HCT116 (cell line): ENCODE measurements at regions not wholly inside any gene's neighbourhood (a gene's known extent, or its start where the extent isn't known, plus 50 kb on each side); places are given as distances from the start of the nearest gene placed in this dataset.

Source experiments
- ATAC-seq: fragments of 200-7000 bp; cut with Tn5 transposase; 2 replicates; pipeline ENCODE4 v1.9.1; 2020; ENCODE audit warnings: mild to moderate bottlenecking, moderate library complexity
- BruUV-seq: library from RNA; stranded (reverse); fragments of 400-500 nt; replicated peaks from 2 replicates; lab custom pipeline; 2021; lab: Mats Ljungman, UMichigan
- CTCF ChIA-PET: fragments of 300-600 bp; sonication (Branson Sonifier 250); formaldehyde crosslinking; loops from one replicate; lab custom pipeline; 2021; ENCODE audit warnings: antibody characterized with exemption; lab: Charles Lee
- POLR2A ChIA-PET: fragments of 300-600, 350-600 bp; sonication (Branson Sonifier 250); formaldehyde crosslinking; loops from one replicate; lab custom pipeline; 2021; ENCODE audit warnings: antibody characterized with exemption; lab: Charles Lee
- RAD21 ChIA-PET, 2 experiments: fragments of 300-600 bp; sonication (Branson Sonifier 250); formaldehyde crosslinking; loops; one replicate each; lab custom pipeline; 2023; ENCODE audit warnings: low total read pairs in 2 of 2; ENCODE audit not compliant: uncharacterized antibody in 2 of 2, unreplicated experiment in 2 of 2, low non-redundant PET in 1 of 2; lab: Charles Lee
- DNase-seq: peaks from one replicate; pipeline ENCODE4 v3.0.0-alpha.2; 2010; ENCODE audit warnings: low read depth, low spot score
- H2AFZ ChIP-seq: fragments of 200-600 bp; shearing (Covaris generic), sonication (generic); 2 replicates; pipeline ENCODE4 v1.6.1; 2017; ENCODE audit warnings: low read depth, mixed run types, mixed read lengths, antibody characterized with exemption, low read length; ENCODE audit not compliant: poor library complexity, severe bottlenecking
- H3K27ac ChIP-seq: 2 replicates; pipeline ENCODE4 v1.5.1; 2012; ENCODE audit warnings: low read depth, low read length
- H3K27me3 ChIP-seq: fragments of 200-600 bp; sonication (generic); 2 replicates; pipeline ENCODE4 v1.6.1; 2016; ENCODE audit warnings: mixed run types, low read length, mixed read lengths; ENCODE audit not compliant: insufficient read depth
- H3K36me3 ChIP-seq, 2 experiments: fragments of 200-500 bp in 1 of 2; fragments of 200-600 bp in 1 of 2; sonication (Bioruptor generic) in 1 of 2; sonication (generic) in 1 of 2; 2 replicates each; pipeline versions ENCODE4 v1.5.1 to v1.6.1; 2014 to 2016; ENCODE audit warnings: low read length in 2 of 2, inconsistent platforms in 1 of 2, mixed read lengths in 1 of 2, mixed run types in 1 of 2; ENCODE audit not compliant: insufficient read depth in 2 of 2, control insufficient read depth in 1 of 2
- H3K4me1 ChIP-seq, 2 experiments: fragments of 200-600 bp in 1 of 2; sonication (generic) in 1 of 2; 2 replicates each; pipeline versions ENCODE4 v1.5.1 to v1.6.1; 2012 to 2017; ENCODE audit warnings: low read length in 2 of 2, inconsistent platforms in 1 of 2, mild to moderate bottlenecking in 1 of 2, mixed read lengths in 1 of 2, mixed run types in 1 of 2, moderate library complexity in 1 of 2; ENCODE audit not compliant: insufficient read depth in 2 of 2, control insufficient read depth in 1 of 2
- H3K4me2 ChIP-seq: fragments of 200-600 bp; sonication (generic); 2 replicates; pipeline ENCODE4 v1.6.1; 2017; ENCODE audit warnings: mixed run types, low read length, mixed read lengths
- H3K4me3 ChIP-seq, 2 experiments: fragments of 200-600 bp in 1 of 2; sonication (generic) in 1 of 2; replicated peaks in 1 of 2; 2 replicates each; pipeline ENCODE4 v1.5.1; 2011 to 2016; ENCODE audit warnings: low read length in 2 of 2, control low read depth in 1 of 2, low read depth in 1 of 2, mild to moderate bottlenecking in 1 of 2, mixed read lengths in 1 of 2, mixed run types in 1 of 2
- H3K79me2 ChIP-seq: fragments of 200-600 bp; sonication (generic); 2 replicates; pipeline ENCODE4 v1.6.1; 2017; ENCODE audit warnings: mild to moderate bottlenecking, mixed run types, low read length, moderate library complexity, mixed read lengths; ENCODE audit not compliant: insufficient read depth
- H3K9ac ChIP-seq: fragments of 200-600 bp; sonication (generic); 2 replicates; pipeline ENCODE4 v1.6.1; 2016; ENCODE audit warnings: low read length, mixed read lengths
- H3K9me2 ChIP-seq: fragments of 200-600 bp; sonication (generic), shearing (Covaris generic); 2 replicates; pipeline ENCODE4 v1.6.1; 2017; ENCODE audit warnings: mixed run types, mild to moderate bottlenecking, moderate library complexity; ENCODE audit not compliant: insufficient read depth
- H3K9me3 ChIP-seq, 2 experiments: fragments of 200-500 bp in 1 of 2; fragments of 200-600 bp in 1 of 2; sonication (Bioruptor generic) in 1 of 2; sonication (generic) in 1 of 2; 2 replicates each; pipeline ENCODE4 v1.6.1; 2014 to 2017; ENCODE audit warnings: low read length in 2 of 2, mixed read lengths in 2 of 2, inconsistent platforms in 1 of 2, low read depth in 1 of 2, mild to moderate bottlenecking in 1 of 2, mixed run types in 1 of 2, moderate library complexity in 1 of 2; ENCODE audit not compliant: control insufficient read depth in 1 of 2, insufficient read depth in 1 of 2
- H4K20me1 ChIP-seq: fragments of 200-600 bp; sonication (generic), shearing (Covaris generic); 2 replicates; pipeline ENCODE4 v1.6.1; 2017; ENCODE audit warnings: mixed run types, mild to moderate bottlenecking, moderate library complexity; ENCODE audit not compliant: insufficient read depth
- POLR2A ChIP-seq: IDR thresholded peaks from 2 replicates; pipeline ENCODE4 v1.7.0; 2011; ENCODE audit warnings: borderline replicate concordance; ENCODE audit not compliant: insufficient read depth, insufficient read length; ENCODE audit errors: extremely low read depth
- POLR2AphosphoS5 ChIP-seq: IDR thresholded peaks from 2 replicates; pipeline ENCODE4 v1.6.1; 2011; ENCODE audit warnings: mild to moderate bottlenecking, low read depth, low read length, moderate library complexity
- RAD21 ChIP-seq: IDR thresholded peaks from 2 replicates; pipeline ENCODE4 v1.6.1; 2012; ENCODE audit warnings: low read depth, mild to moderate bottlenecking
- SIN3A ChIP-seq: IDR thresholded peaks from 2 replicates; pipeline ENCODE4 v1.6.1; 2012; ENCODE audit warnings: low read depth
- SP1 ChIP-seq: IDR thresholded peaks from 2 replicates; pipeline ENCODE4 v1.6.1; 2012; ENCODE audit warnings: low read depth
- ZBTB33 ChIP-seq: IDR thresholded peaks from 2 replicates; pipeline ENCODE4 v1.6.1; 2011; ENCODE audit warnings: mild to moderate bottlenecking, low read length, moderate library complexity; ENCODE audit not compliant: insufficient replicate concordance; ENCODE audit errors: extremely low read depth
- ZFX ChIP-seq: fragments of 450-650 bp; IDR thresholded peaks from 2 replicates; pipeline ENCODE4 v1.6.1; 2017
- intact Hi-C: fragments of 100-400 bp; cut with micrococcal nuclease; formaldehyde crosslinking; loops from 2 replicates; pipeline ENCODE4 v1.10.0; 2022
- TF ChIP-seq, protein P1 (sequence below), 3 experiments: fragments of 200-600 bp in 1 of 3; sonication (generic) in 1 of 3; IDR thresholded peaks in 2 of 3; conservative IDR thresholded peaks in 1 of 3; 2 replicates each; pipeline ENCODE4 v1.5.1; 2012 to 2017; ENCODE audit warnings: low read depth in 2 of 3, low read length in 2 of 3, antibody characterized with exemption in 1 of 3, borderline replicate concordance in 1 of 3, control low read depth in 1 of 3, mild to moderate bottlenecking in 1 of 3, mixed read lengths in 1 of 3, mixed run types in 1 of 3, moderate library complexity in 1 of 3; ENCODE audit not compliant: insufficient read depth in 1 of 3

- no peak overlapping the region for H3K9ac ChIP-seq
- peak overlapping the region; percentile 61 for H3K27ac ChIP-seq
- H3K36me3 ChIP-seq: no peaks in the 10 kb centered on the region
- no peaks in the 10 kb centered on the region for H3K9me2 ChIP-seq
- intact Hi-C loops: loop anchor here (1.0 to 2.0 kb wide), 2 partner anchors 621 to 647 kb away; no protein-coding TSS in a partner anchor
- peak overlapping the region; percentile 71 for H3K4me2 ChIP-seq
- H3K27me3 ChIP-seq: no peaks in the 10 kb centered on the region
- H2AFZ ChIP-seq: peak overlapping the region; percentile 74
- POLR2A ChIA-PET: interaction anchor here (1.0 kb wide), 1 partner anchor 620 kb away, joined by 4 read pairs; no protein-coding TSS in a partner anchor
- H4K20me1 ChIP-seq: no peaks in the 10 kb centered on the region
- no TSS peak for BruUV-seq
- TF ChIP-seq RAD21 (peak; percentile 86), ZBTB33 (no peak), ZFX (peak; percentile 34; the same call in 1 of the 2 replicates), POLR2A (no peak), SP1 (peak; percentile 52), SIN3A (no peak), POLR2AphosphoS5 (peak; percentile 52)
- TF ChIP-seq, protein P1, sequence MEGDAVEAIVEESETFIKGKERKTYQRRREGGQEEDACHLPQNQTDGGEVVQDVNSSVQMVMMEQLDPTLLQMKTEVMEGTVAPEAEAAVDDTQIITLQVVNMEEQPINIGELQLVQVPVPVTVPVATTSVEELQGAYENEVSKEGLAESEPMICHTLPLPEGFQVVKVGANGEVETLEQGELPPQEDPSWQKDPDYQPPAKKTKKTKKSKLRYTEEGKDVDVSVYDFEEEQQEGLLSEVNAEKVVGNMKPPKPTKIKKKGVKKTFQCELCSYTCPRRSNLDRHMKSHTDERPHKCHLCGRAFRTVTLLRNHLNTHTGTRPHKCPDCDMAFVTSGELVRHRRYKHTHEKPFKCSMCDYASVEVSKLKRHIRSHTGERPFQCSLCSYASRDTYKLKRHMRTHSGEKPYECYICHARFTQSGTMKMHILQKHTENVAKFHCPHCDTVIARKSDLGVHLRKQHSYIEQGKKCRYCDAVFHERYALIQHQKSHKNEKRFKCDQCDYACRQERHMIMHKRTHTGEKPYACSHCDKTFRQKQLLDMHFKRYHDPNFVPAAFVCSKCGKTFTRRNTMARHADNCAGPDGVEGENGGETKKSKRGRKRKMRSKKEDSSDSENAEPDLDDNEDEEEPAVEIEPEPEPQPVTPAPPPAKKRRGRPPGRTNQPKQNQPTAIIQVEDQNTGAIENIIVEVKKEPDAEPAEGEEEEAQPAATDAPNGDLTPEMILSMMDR (IDR thresholded peaks at IDR 0.05 in 2 of 3, conservative IDR thresholded peaks at IDR 0.05 in 1 of 3; ENCODE audit: borderline replicate concordance in 1 of 3, insufficient read depth in 1 of 3, low read depth in 2 of 3, low read length in 2 of 3): peak; percentile 26 to 72 (median 56); a peak in 5 of 6 replicates
- DNase-seq: peak; percentile 53
- H3K4me1 ChIP-seq: peaks cover 3 to 13% of the 10 kb centered on the region in 2 experiments; a peak in 2 of 4 replicates
- peak; percentile 97 for ATAC-seq
- CTCF ChIA-PET: interaction anchor here (1.4 kb wide), 1 partner anchor 620 kb away, joined by 6 read pairs; no protein-coding TSS in a partner anchor
- no peaks in the 10 kb centered on the region for H3K79me2 ChIP-seq
- RAD21 ChIA-PET: interaction anchor here (0.7 to 1.0 kb wide), 2 partner anchors 620 to 1259 kb away, joined by 4 read pairs; no protein-coding TSS in a partner anchor
- peak overlapping the region; percentile 39 to 48 for H3K4me3 ChIP-seq
- no peaks in the 10 kb centered on the region for H3K9me3 ChIP-seq
These were observed 76.9 kb downstream of the MAGED4 start for GRCh38 chrX:52261463-52262194.
